Motor neuron (in vitro differentiated cells): ENCODE measurements at regions not wholly inside any gene's neighbourhood (a gene's known extent, or its start where the extent isn't known, plus 50 kb on each side); places are given as distances from the start of the nearest gene placed in this dataset.

Experiments used
- ATAC-seq, 8 experiments: fragments of 200-7000 bp; cut with Tn5 transposase; replicated peaks in 6 of 8; 2 replicates each; pipeline ENCODE4 v1.8.0; 2021; ENCODE audit warnings: mild to moderate bottlenecking in 8 of 8, moderate library complexity in 8 of 8
- H3K27ac ChIP-seq, 2 donors: fragments of 250-450 bp; sonication (Bioruptor Pico); 2 replicates each; pipeline ENCODE4 v1.9.0; 2021; ENCODE audit warnings: antibody characterized with exemption in 2 of 2, mild to moderate bottlenecking in 2 of 2, moderate library complexity in 1 of 2
- H3K4me1 ChIP-seq, 2 donors: fragments of 250-450 bp; sonication (Bioruptor Pico); replicated peaks in 1 of 2; 2 replicates each; pipeline ENCODE4 v1.6.1; 2021; ENCODE audit warnings: antibody characterized with exemption in 2 of 2, mild to moderate bottlenecking in 2 of 2, moderate library complexity in 1 of 2
- H3K4me3 ChIP-seq, 5 donors: fragments of 250-450 bp; sonication (Bioruptor Pico); 2 replicates each; pipeline ENCODE4 v1.9.0; 2021; ENCODE audit warnings: antibody characterized with exemption in 5 of 5, mild to moderate bottlenecking in 5 of 5, moderate library complexity in 4 of 5
- WGBS, 10 experiments: fragments of 450-650 bp; shearing (Covaris generic); methylation state at CpG; one replicate each; pipeline ENCODE4 v1.0.0; 2022; 5-methylcytosine and 5-hydroxymethylcytosine counted together
- in situ Hi-C, 9 experiments: fragments of 400-800 bp; cut with MboI; loops; one replicate each; pipeline ENCODE4 v1.15.0; 2021; ENCODE audit warnings: low sequenced_read_pairs in 9 of 9, low pct_unique_long_range_greater_than_20kb in 2 of 9; ENCODE audit not compliant: unreplicated experiment in 9 of 9

DNA sequence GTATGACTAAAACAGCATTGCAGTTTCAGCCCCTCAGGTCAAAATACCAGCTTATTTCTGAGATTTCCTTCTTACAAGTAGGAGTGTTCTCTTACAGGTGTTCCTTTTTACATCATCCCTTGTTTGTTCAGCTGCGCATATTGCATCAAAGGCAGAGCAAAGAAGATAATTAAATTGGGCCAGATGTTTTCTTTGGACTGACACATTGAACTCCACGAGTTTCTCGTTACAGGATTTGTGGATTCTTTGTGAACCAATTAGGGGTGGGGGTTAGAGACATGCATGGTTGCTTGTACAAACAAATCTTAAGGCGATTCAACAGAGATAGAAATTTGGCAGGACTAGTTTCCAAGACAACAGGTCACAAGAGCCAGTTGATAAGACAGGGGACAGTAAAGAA lies 95.7 kb downstream of the SPANXN4 start:
- in situ Hi-C loops = no loop called here
- WGBS, 10 experiments = 0 to 80% (median 17%) methylated on average over 1 to 4 of the region's 4 CpGs; no CpG with 5 or more reads in 6 of the 10 experiments
- ATAC-seq = no peak
- Histone ChIP-seq H3K4me1 (no peaks in the 10 kb centered on the region), H3K4me3 (no peak overlapping the region), H3K27ac (no peak overlapping the region)

DNA sequence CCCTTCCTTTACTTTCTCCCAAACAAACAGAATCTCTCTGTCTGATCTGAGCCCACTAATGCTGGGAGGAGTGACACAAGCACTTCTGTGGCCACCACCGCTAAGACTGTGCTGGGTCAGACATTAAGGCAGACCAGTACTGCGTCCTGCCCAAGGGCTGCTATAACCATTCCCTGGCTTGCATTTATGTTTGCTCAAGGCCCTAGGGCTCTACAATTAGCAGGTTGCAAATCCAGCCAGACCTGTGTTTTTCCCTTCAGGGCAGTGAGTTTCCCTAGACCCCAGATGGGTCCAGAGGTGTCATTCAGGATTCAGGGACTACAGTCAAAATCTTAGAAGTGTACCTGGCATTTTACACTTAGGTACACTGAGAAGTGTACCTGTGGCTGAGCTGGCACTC lies 89.7 kb downstream of the SPANXN4 start:
- 60 to 80% methylated on average over 1 to 2 of the region's 2 CpGs; no CpG with 5 or more reads in 8 of the 10 experiments for WGBS, 10 experiments
- Histone ChIP-seq H3K27ac (no peak overlapping the region), H3K4me3 (no peak overlapping the region), H3K4me1 (no peaks in the 10 kb centered on the region)
- in situ Hi-C loops = no loop called here
- no peak for ATAC-seq

DNA sequence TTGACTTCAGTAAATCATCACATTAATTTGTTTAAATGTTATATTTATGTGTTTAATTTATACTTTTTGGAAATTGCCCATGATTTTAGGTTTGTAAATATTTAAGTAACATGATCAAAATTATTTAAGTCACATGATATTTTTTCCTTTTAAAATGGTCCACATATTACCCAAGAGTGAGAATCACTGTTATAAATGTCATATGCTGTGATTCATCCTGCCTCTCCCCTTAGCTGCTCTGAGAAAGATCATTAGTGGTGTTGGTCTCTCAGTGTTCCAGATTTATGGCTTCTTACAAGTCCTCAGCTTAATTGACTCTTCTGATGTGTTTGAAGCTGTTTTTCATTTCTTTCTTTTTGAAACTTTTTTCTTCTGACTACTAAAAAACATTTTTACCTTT lies 70.1 kb downstream of the SPANXN4 start:
- H3K4me3 ChIP-seq = no peak overlapping the region
- in situ Hi-C loops = no loop called here
- no peak overlapping the region for H3K27ac ChIP-seq
- ATAC-seq = peak in 5 of 8 experiments; percentile 34 to 85 (median 74)
- peaks cover 0 to 10% of the 10 kb centered on the region in 2 donors for H3K4me1 ChIP-seq

DNA sequence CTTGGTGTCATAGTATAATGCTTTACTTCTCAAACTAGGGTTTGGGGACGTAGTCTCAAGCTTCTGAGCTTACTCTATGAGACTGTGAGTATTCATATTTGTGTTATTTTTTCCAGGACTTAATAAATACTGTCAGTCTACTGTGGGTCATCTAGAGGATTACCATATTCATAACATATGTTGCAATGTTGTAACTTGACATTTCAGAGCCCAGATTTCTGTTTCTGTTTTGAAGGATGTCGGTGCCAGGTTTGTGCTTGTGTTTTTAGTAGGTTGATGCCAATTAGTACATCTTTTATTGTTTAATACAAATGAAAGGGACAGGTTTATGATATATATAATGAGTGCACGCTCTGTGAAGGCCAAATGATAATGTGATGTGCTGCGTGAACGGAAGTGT lies 69.6 kb downstream of the SPANXN4 start:
- WGBS, 10 experiments = 0 to 75% (median 13%) methylated on average over 2 to 5 of the region's 5 CpGs; no CpG with 5 or more reads in 4 of the 10 experiments
- no peak overlapping the region for H3K4me3 ChIP-seq
- no peak for ATAC-seq
- no peak overlapping the region for H3K27ac ChIP-seq
- in situ Hi-C loops = no loop called here
- H3K4me1 ChIP-seq = peaks cover 0 to 10% of the 10 kb centered on the region in 2 donors

DNA sequence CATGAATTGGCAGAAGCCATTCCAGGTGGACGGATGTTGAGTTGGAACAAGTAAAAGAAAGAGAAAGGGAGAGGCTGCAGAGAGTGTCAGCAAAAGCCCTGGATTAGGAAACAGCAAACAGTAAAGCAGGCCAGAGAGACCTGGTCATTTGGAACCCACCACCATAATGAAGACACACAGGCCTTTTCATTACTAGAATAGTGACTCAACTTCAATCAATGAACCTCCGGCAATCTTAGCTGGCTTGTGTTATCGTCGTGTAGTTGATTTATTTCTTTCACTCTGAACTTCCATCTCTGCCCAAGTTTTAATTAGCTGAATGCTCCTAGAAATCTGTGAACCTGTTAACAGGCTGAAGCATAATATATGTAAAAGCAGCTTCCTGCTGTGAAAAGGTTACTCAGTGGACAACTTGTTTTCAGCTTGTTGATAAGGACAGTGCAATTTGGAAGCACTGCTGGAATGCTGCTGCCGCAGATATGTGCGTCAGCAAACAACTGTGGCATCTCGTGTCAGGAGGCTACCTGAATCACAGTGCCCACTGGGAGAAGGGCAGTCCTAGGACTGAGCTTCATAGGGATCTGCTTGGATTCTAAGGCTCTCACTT lies 68.8 kb downstream of the SPANXN4 start:
- H3K4me3 ChIP-seq = no peak overlapping the region
- WGBS, 10 experiments = 0 to 100% (median 68%) methylated on average over 1 to 6 of the region's 7 CpGs; no CpG with 5 or more reads in 5 of the 10 experiments
- peak in 4 of 8 experiments; percentile 43 to 78 (median 69) for ATAC-seq
- H3K4me1 ChIP-seq = peaks cover 0 to 10% of the 10 kb centered on the region in 2 donors
- H3K27ac ChIP-seq = no peak overlapping the region
- in situ Hi-C loops = no loop called here
